Adrenal gland (tissue), 9 donors: ENCODE measurements at regions not wholly inside any gene's neighbourhood (a gene's known extent, or its start where the extent isn't known, plus 50 kb on each side); places are given as distances from the start of the nearest gene placed in this dataset.
A peak's percentile ranks its signal among the peaks of the same experiment; 100 is the strongest.

Source experiments
- DNase-seq, 7 donors: peaks; one replicate each; pipeline ENCODE4 v3.0.0-alpha.2; 2019 to 2020
- H3K27ac ChIP-seq, 5 donors: fragments of 200-600 bp; sonication (generic) in 4 of 5; 1 replicate in 3 of 5; 2 replicates in 2 of 5; pipeline versions ENCODE4 v1.5.1 to v1.8.0; 2016 to 2020; ENCODE audit warnings: mild to moderate bottlenecking in 1 of 5
- H3K27me3 ChIP-seq: fragments of 200-600 bp; 2 replicates; pipeline ENCODE4 v1.8.0; 2021
- H3K36me3 ChIP-seq, 2 donors: fragments of 200-600 bp; replicated peaks in 1 of 2; 1 replicate in 1 of 2; 2 replicates in 1 of 2; pipeline versions ENCODE4 v1.5.1 to v1.8.0; 2018 to 2022
- H3K4me1 ChIP-seq, 2 donors: fragments of 200-600 bp; replicated peaks in 1 of 2; 1 replicate in 1 of 2; 2 replicates in 1 of 2; pipeline versions ENCODE4 v1.5.1 to v1.8.0; 2018 to 2021
- H3K4me3 ChIP-seq, 4 donors: fragments of 200-600 bp; sonication (generic) in 3 of 4; one replicate each; pipeline ENCODE4 v1.5.1; 2016 to 2018
- H3K9me3 ChIP-seq, 3 donors: fragments of 200-600 bp; sonication (generic) in 1 of 3; replicated peaks in 1 of 3; 1 replicate in 2 of 3; 2 replicates in 1 of 3; pipeline versions ENCODE4 v1.5.1 to v1.8.0; 2016 to 2021
- CTCF ChIP-seq, 6 experiments: fragments of 450-650 bp in 4 of 6; fragments of 200-600 bp in 2 of 6; sonication (generic) in 1 of 6; IDR thresholded peaks; 1 replicate in 5 of 6; 2 replicates in 1 of 6; pipeline versions ENCODE4 v1.5.1 to v1.8.0; 2016 to 2021; ENCODE audit warnings: antibody characterized with exemption in 6 of 6, mild to moderate bottlenecking in 2 of 6, moderate library complexity in 1 of 6
- POLR2A ChIP-seq, 2 donors: fragments of 450-650 bp; IDR thresholded peaks; one replicate each; pipeline ENCODE4 v1.6.1; 2017; ENCODE audit warnings: antibody characterized with exemption in 2 of 2, mild to moderate bottlenecking in 2 of 2, moderate library complexity in 1 of 2
- WGBS, 4 donors: extraction: QIAGEN DNeasy Blood & Tissue Kit in 2 of 4; methylation state at CpG; one replicate each; pipeline versions ENCODE4 v1.1.5 to v1.1.7; 2013 to 2017; 5-methylcytosine and 5-hydroxymethylcytosine counted together
- intact Hi-C, 2 donors: fragments of 100-400 bp; cut with DNase I; formaldehyde crosslinking; loops; one replicate each; pipeline versions ENCODE4 v1.14.1 to v1.15.0; 2022 to 2023
- donor health status: healthy with polysubstance abuse.
- donor health status: Bipolar disorder and iron deficiency.
- donor health status: DM: yes; HTN: yes; CAD: no.
- donor health status: DM: no; HTN: no; CAD: no.
- donor health status: DM: no; HTN: no; CAD: no.

GRCh38 chr13:97720896-97721295 lies 232.6 kb upstream of the IPO5 start:
- WGBS, 4 donors = 78 to 94% (median 91%) methylated on average over 4 of the region's 4 CpGs
- intact Hi-C loops = no loop called here
- TF ChIP-seq POLR2A (IDR thresholded peaks at IDR 0.05) = no peak
- no peak for TF ChIP-seq CTCF (IDR thresholded peaks at IDR 0.05)

DNA sequence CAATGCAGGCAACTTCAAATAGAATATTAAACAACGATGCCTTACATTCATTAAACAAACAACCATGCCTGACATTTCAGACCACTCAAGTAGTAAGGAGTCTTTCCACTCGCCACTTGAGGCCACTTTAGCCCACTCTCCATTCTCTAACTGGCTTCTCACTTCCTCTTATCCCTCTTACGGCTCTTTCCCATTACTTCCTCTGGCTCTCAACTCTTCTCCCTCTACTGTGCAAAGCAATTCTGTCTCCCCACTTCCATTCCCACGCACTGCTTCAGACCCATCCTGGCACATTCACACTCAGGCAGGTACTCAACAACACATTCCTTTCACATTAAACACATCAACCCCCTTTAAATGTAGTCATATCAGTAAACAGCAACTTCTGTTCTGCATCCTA lies 229.8 kb upstream of the IPO5 start:
- Histone ChIP-seq H3K4me1 (peaks cover 0 to 10% of the 10 kb centered on the region in 2 donors), H3K36me3 (no peaks in the 10 kb centered on the region), H3K4me3 (no peak overlapping the region), H3K27ac (no peak overlapping the region), H3K27me3 (no peaks in the 10 kb centered on the region), H3K9me3 (no peaks in the 10 kb centered on the region)
- no peak for DNase-seq
- TF ChIP-seq CTCF (IDR thresholded peaks at IDR 0.05) = no peak
- no peak for TF ChIP-seq POLR2A (IDR thresholded peaks at IDR 0.05)
- intact Hi-C loops = no loop called here
- WGBS, 4 donors = 75 to 86% (median 78%) methylated on average over 4 of the region's 4 CpGs

More at GRCh38 chr13:97720896-97721295, 232.6 kb upstream of the IPO5 start:
- Histone ChIP-seq H3K4me1 (no peaks in the 10 kb centered on the region), H3K4me3 (no peak overlapping the region), H3K9me3 (no peaks in the 10 kb centered on the region), H3K27ac (no peak overlapping the region), H3K27me3 (no peaks in the 10 kb centered on the region), H3K36me3 (no peaks in the 10 kb centered on the region)
- DNase-seq = no peak

DNA sequence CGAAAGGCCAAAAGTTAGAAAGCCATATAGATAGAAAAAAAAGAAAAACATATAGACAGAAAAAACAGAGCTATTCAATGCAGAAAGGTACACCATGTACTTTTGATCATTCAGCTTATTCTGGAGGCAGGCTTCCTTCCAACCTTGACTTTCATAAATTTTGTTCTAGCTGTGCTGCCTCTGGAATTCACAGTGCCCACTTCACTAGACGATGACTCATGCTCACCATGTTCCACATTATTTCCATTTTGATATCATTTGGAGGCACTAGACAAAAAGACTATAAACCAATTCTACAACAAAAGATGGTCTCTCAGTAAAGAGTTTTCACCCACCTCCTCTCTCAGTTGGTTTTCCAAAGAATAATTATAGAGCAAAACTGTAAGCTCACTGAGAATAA lies 229.0 kb upstream of the IPO5 start:
- Histone ChIP-seq H3K27ac (no peak overlapping the region), H3K36me3 (no peaks in the 10 kb centered on the region), H3K4me3 (no peak overlapping the region), H3K9me3 (no peaks in the 10 kb centered on the region), H3K4me1 (peaks cover 0 to 10% of the 10 kb centered on the region in 2 donors), H3K27me3 (no peaks in the 10 kb centered on the region)
- DNase-seq = no peak
- WGBS, 4 donors = 69 to 77% (median 74%) methylated on average over 2 of the region's 2 CpGs
- intact Hi-C loops = no loop called here
- no peak for TF ChIP-seq CTCF (IDR thresholded peaks at IDR 0.05)
- TF ChIP-seq POLR2A (IDR thresholded peaks at IDR 0.05) = no peak

DNA sequence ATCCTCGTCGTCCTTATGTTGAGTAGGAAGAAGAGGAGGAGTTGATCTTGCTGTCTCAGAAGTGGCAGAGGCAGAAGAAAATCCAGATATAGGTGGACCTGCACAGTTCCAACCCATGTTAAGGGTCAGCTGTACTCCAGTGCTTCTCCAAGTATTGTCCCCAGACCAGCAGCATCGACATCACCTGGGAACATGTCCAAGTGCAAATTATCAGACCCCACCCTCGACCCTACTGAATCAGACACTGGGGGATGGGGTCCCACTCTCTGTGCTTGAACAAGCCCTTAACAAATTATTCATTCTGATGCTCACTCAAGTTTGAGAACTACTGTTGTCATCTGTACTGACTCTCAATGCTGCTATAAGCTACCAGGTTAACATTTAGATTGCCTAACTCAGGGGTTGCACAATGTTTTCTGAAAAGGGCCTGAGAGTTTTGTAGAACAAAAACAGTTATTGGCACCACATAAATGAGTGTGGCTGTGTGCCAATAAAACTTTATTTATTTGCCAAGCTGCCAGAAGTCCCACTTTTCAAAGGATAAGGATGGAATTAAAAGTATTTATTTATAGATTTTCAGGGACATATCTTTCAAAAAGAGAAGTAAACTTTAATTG lies 226.7 kb upstream of the IPO5 start:
- no peak for TF ChIP-seq POLR2A (IDR thresholded peaks at IDR 0.05)
- no peak for TF ChIP-seq CTCF (IDR thresholded peaks at IDR 0.05)
- peak in 1 of 7 donors; percentile 18 for DNase-seq
- Histone ChIP-seq H3K4me3 (no peak overlapping the region), H3K36me3 (no peaks in the 10 kb centered on the region), H3K4me1 (peaks cover 0 to 10% of the 10 kb centered on the region in 2 donors), H3K27ac (no peak overlapping the region), H3K27me3 (no peaks in the 10 kb centered on the region), H3K9me3 (no peaks in the 10 kb centered on the region)
- 73 to 82% (median 77%) methylated on average over 4 of the region's 4 CpGs for WGBS, 4 donors
- intact Hi-C loops = no loop called here
